ENCODE measurements at regions not wholly inside any gene's neighbourhood (a gene's known extent, or its start where the extent isn't known, plus 50 kb on each side); places are given as distances from the start of the nearest gene placed in this dataset.
"Not testable (repeated sequence)": the region's sequence is repeated elsewhere in the genome, so short reads cannot be mapped to it uniquely, and the experiment has no call there.

DNA sequence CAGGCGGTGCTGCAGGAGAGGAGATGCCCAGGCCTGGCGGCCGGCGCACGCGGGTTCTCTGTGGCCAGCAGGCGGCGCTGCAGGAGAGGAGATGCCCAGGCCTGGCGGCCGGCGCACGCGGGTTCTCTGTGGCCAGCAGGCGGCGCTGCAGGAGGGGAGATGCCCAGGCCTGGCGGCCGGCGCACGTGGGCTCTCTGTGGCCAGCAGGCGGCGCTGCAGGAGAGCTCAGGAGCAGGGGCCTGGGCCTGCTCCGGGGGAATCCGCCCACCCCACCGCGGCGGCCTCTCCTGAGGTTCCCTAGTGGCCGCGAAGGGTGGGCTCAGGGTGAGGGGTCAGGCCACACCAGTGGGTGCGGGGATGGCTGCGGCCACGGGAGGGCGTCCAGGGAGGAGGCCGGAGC lies 75.9 kb downstream of the OR4F16 start:
- not testable (repeated sequence) for TF ChIP-seq EP300 (IDR thresholded peaks at IDR 0.05); FOSL2 (IDR thresholded peaks at IDR 0.05); FOSL2 (CRISPR knock-in tag; IDR thresholded peaks at IDR 0.05); RAD21 (conservative IDR thresholded peaks at IDR 0.05 in 1 of 2, IDR thresholded peaks at IDR 0.05 in 1 of 2); KDM1A (IDR thresholded peaks at IDR 0.05; ENCODE audit: low read depth); MYC (IDR thresholded peaks at IDR 0.05; ENCODE audit: borderline replicate concordance, low read length); JUNB (IDR thresholded peaks at IDR 0.05); JUN (IDR thresholded peaks at IDR 0.05)
- TF ChIP-seq, protein P1, sequence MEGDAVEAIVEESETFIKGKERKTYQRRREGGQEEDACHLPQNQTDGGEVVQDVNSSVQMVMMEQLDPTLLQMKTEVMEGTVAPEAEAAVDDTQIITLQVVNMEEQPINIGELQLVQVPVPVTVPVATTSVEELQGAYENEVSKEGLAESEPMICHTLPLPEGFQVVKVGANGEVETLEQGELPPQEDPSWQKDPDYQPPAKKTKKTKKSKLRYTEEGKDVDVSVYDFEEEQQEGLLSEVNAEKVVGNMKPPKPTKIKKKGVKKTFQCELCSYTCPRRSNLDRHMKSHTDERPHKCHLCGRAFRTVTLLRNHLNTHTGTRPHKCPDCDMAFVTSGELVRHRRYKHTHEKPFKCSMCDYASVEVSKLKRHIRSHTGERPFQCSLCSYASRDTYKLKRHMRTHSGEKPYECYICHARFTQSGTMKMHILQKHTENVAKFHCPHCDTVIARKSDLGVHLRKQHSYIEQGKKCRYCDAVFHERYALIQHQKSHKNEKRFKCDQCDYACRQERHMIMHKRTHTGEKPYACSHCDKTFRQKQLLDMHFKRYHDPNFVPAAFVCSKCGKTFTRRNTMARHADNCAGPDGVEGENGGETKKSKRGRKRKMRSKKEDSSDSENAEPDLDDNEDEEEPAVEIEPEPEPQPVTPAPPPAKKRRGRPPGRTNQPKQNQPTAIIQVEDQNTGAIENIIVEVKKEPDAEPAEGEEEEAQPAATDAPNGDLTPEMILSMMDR (IDR thresholded peaks at IDR 0.05) = not testable (repeated sequence)
- TF ChIP-seq, protein P2, sequence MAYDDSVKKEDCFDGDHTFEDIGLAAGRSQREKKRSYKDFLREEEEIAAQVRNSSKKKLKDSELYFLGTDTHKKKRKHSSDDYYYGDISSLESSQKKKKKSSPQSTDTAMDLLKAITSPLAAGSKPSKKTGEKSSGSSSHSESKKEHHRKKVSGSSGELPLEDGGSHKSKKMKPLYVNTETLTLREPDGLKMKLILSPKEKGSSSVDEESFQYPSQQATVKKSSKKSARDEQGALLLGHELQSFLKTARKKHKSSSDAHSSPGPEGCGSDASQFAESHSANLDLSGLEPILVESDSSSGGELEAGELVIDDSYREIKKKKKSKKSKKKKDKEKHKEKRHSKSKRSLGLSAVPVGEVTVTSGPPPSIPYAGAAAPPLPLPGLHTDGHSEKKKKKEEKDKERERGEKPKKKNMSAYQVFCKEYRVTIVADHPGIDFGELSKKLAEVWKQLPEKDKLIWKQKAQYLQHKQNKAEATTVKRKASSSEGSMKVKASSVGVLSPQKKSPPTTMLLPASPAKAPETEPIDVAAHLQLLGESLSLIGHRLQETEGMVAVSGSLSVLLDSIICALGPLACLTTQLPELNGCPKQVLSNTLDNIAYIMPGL (CRISPR knock-in tag; IDR thresholded peaks at IDR 0.05; ENCODE audit: borderline replicate concordance) = not testable (repeated sequence)
- TF ChIP-seq, protein P3, sequence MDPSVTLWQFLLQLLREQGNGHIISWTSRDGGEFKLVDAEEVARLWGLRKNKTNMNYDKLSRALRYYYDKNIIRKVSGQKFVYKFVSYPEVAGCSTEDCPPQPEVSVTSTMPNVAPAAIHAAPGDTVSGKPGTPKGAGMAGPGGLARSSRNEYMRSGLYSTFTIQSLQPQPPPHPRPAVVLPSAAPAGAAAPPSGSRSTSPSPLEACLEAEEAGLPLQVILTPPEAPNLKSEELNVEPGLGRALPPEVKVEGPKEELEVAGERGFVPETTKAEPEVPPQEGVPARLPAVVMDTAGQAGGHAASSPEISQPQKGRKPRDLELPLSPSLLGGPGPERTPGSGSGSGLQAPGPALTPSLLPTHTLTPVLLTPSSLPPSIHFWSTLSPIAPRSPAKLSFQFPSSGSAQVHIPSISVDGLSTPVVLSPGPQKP (IDR thresholded peaks at IDR 0.05; ENCODE audit: low read depth, low read length) = not testable (repeated sequence)

Measured in A549 (cell line).